Type B pancreatic cell (in vitro differentiated cells): ENCODE measurements at regions not wholly inside any gene's neighbourhood (a gene's known extent, or its start where the extent isn't known, plus 50 kb on each side); places are given as distances from the start of the nearest gene placed in this dataset.

Experiments used
- DNase-seq: peaks from one replicate; pipeline ENCODE4 v3.0.0; 2021; ENCODE audit warnings: mixed read lengths; ENCODE audit not compliant: unreplicated experiment; ENCODE audit errors: extremely low spot score
- H3K27ac Mint-ChIP-seq: 2 replicates; pipeline ENCODE4 v1.8.0; 2021; ENCODE audit warnings: mild to moderate bottlenecking, mixed read lengths
- H3K27me3 Mint-ChIP-seq: 2 replicates; pipeline ENCODE4 v1.8.0; 2021; ENCODE audit warnings: mixed read lengths
- H3K36me3 Mint-ChIP-seq: 2 replicates; pipeline ENCODE4 v1.8.0; 2021; ENCODE audit warnings: mixed read lengths
- H3K4me1 Mint-ChIP-seq: one replicate; pipeline ENCODE4 v1.8.0; 2021; ENCODE audit warnings: mixed read lengths; ENCODE audit not compliant: unreplicated experiment
- H3K4me3 Mint-ChIP-seq: 2 replicates; pipeline ENCODE4 v1.8.0; 2021; ENCODE audit warnings: mild to moderate bottlenecking, mixed read lengths
- H3K9me3 Mint-ChIP-seq: 2 replicates; pipeline ENCODE4 v1.8.0; 2021; ENCODE audit warnings: mixed read lengths
- CTCF ChIP-seq: fragments of 200-600 bp; sonication (generic); conservative IDR thresholded peaks from 2 replicates; pipeline ENCODE4 v1.5.0; 2021; ENCODE audit warnings: antibody characterized with exemption, mild to moderate bottlenecking

- Mint-ChIP-seq H3K4me1 (peaks cover 30% of the 10 kb centered on the region), H3K4me3 (no peak overlapping the region), H3K27ac (no peak overlapping the region), H3K36me3 (no peaks in the 10 kb centered on the region), H3K9me3 (no peaks in the 10 kb centered on the region), H3K27me3 (peaks cover 12% of the 10 kb centered on the region)
- no peak for TF ChIP-seq CTCF
- no peak for DNase-seq
These were observed 447.7 kb upstream of the MAF start for GRCh38 chr16:80048250-80048649.

- peaks cover 14% of the 10 kb centered on the region for H3K27me3 Mint-ChIP-seq
- H3K4me1 Mint-ChIP-seq, result peaks cover 30% of the 10 kb centered on the region
- no peak overlapping the region for H3K27ac Mint-ChIP-seq
- TF ChIP-seq CTCF, result no peak
- H3K4me3 Mint-ChIP-seq, result no peak overlapping the region
- no peaks in the 10 kb centered on the region for H3K36me3 Mint-ChIP-seq
- no peaks in the 10 kb centered on the region for H3K9me3 Mint-ChIP-seq
- DNase-seq, result no peak
These were observed 447.3 kb upstream of the MAF start for GRCh38 chr16:80047842-80048241.

GRCh38 chr16:80046848-80047247 is 446.3 kb upstream of the MAF start:
- no peaks in the 10 kb centered on the region for H3K36me3 Mint-ChIP-seq
- H3K27me3 Mint-ChIP-seq, result peaks cover 18% of the 10 kb centered on the region
- DNase-seq, result no peak
- no peak overlapping the region for H3K27ac Mint-ChIP-seq
- H3K9me3 Mint-ChIP-seq, result no peaks in the 10 kb centered on the region
- no peak for TF ChIP-seq CTCF
- H3K4me3 Mint-ChIP-seq, result peak overlapping the region; percentile 52
- H3K4me1 Mint-ChIP-seq, result peaks cover 30% of the 10 kb centered on the region

- DNase-seq, result no peak
- H3K27me3 Mint-ChIP-seq, result peaks cover 18% of the 10 kb centered on the region
- H3K4me1 Mint-ChIP-seq, result peaks cover 30% of the 10 kb centered on the region
- no peaks in the 10 kb centered on the region for H3K9me3 Mint-ChIP-seq
- no peak for TF ChIP-seq CTCF
- no peaks in the 10 kb centered on the region for H3K36me3 Mint-ChIP-seq
- no peak overlapping the region for H3K27ac Mint-ChIP-seq
- H3K4me3 Mint-ChIP-seq, result peak overlapping the region; percentile 31
These were observed 445.7 kb upstream of the MAF start for GRCh38 chr16:80046261-80046660.

GRCh38 chr16:80045861-80046260 is 445.3 kb upstream of the MAF start:
- Mint-ChIP-seq H3K4me1 (peaks cover 30% of the 10 kb centered on the region), H3K27me3 (peaks cover 22% of the 10 kb centered on the region), H3K36me3 (no peaks in the 10 kb centered on the region), H3K9me3 (no peaks in the 10 kb centered on the region), H3K4me3 (no peak overlapping the region), H3K27ac (no peak overlapping the region)
- TF ChIP-seq CTCF, result no peak
- no peak for DNase-seq

GRCh38 chr16:80041410-80041809 is 440.9 kb upstream of the MAF start:
- DNase-seq, result no peak
- Mint-ChIP-seq H3K27me3 (peaks cover 25% of the 10 kb centered on the region), H3K36me3 (no peaks in the 10 kb centered on the region), H3K4me3 (no peak overlapping the region), H3K9me3 (no peaks in the 10 kb centered on the region), H3K4me1 (peaks cover 10% of the 10 kb centered on the region), H3K27ac (no peak overlapping the region)
- TF ChIP-seq CTCF, result no peak
